ENCODE measurements at regions not wholly inside any gene's neighbourhood (a gene's known extent, or its start where the extent isn't known, plus 50 kb on each side); places are given as distances from the start of the nearest gene placed in this dataset.
A peak's percentile ranks its signal among the peaks of the same experiment; 100 is the strongest.

- H3K27ac ChIP-seq (ENCODE audit: low read depth, low read length): no peak overlapping the region
- H3K4me1 Mint-ChIP-seq: peaks cover 0 to 2% (median 0%) of the 10 kb centered on the region in 4 donors
- no peak overlapping the region for H3K4me3 ChIP-seq (ENCODE audit: low read length in 2 of 2)
- H3K27me3 Mint-ChIP-seq: peaks cover 5 to 13% of the 10 kb centered on the region in 2 donors
- H3K9me3 ChIP-seq (ENCODE audit: control insufficient read depth in 1 of 2, low read length in 2 of 2): no peaks in the 10 kb centered on the region
- no peak for DNase-seq
- H3K36me3 ChIP-seq (ENCODE audit: insufficient read depth, low read length): no peaks in the 10 kb centered on the region
- no peaks in the 10 kb centered on the region for H3K27me3 ChIP-seq (ENCODE audit: insufficient read depth, low read length)
- ChIA-PET POLR2A (ENCODE audit: partially characterized antibody) (no interaction called here), CTCF (ENCODE audit: partially characterized antibody) (interaction anchor here (0.7 kb wide), 1 partner anchor 266 kb away, joined by 3 read pairs; no protein-coding TSS in a partner anchor)
- no peaks in the 10 kb centered on the region for H3K4me1 ChIP-seq (ENCODE audit: insufficient read depth, low read length)
- H3K36me3 Mint-ChIP-seq: no peaks in the 10 kb centered on the region
- H3K27ac Mint-ChIP-seq: no peak overlapping the region
- H3K9me3 Mint-ChIP-seq: peaks cover 0 to 4% (median 0%) of the 10 kb centered on the region in 8 donors
- intact Hi-C loops (cut with micrococcal nuclease): no loop called here
- no peak overlapping the region for H3K4me3 Mint-ChIP-seq
These were observed 123.7 kb upstream of the NCK2 start for GRCh38 chr2:105621038-105621437.

GRCh38 chr2:105618351-105618659 is 126.4 kb upstream of the NCK2 start:
- H3K4me1 Mint-ChIP-seq: peaks cover 0 to 2% (median 0%) of the 10 kb centered on the region in 4 donors
- H3K27me3 Mint-ChIP-seq: peaks cover 5 to 10% of the 10 kb centered on the region in 2 donors
- Histone ChIP-seq H3K4me1 (ENCODE audit: insufficient read depth, low read length) (no peaks in the 10 kb centered on the region), H3K27me3 (ENCODE audit: insufficient read depth, low read length) (no peaks in the 10 kb centered on the region), H3K36me3 (ENCODE audit: insufficient read depth, low read length) (no peaks in the 10 kb centered on the region), H3K27ac (ENCODE audit: low read depth, low read length) (no peak overlapping the region), H3K9me3 (ENCODE audit: control insufficient read depth in 1 of 2, low read length in 2 of 2) (no peaks in the 10 kb centered on the region), H3K4me3 (ENCODE audit: low read length in 2 of 2) (no peak overlapping the region)
- POLR2A ChIA-PET (ENCODE audit: partially characterized antibody): no interaction called here
- CTCF ChIA-PET (ENCODE audit: partially characterized antibody): interaction anchor here (1.1 kb wide), 1 partner anchor 169 kb away, joined by 3 read pairs; no protein-coding TSS in a partner anchor
- H3K9me3 Mint-ChIP-seq: no peaks in the 10 kb centered on the region
- no peak overlapping the region for H3K4me3 Mint-ChIP-seq
- no peak for DNase-seq
- no peaks in the 10 kb centered on the region for H3K36me3 Mint-ChIP-seq
- intact Hi-C loops (cut with micrococcal nuclease): no loop called here
- H3K27ac Mint-ChIP-seq: peak overlapping the region in 1 of 7 donors; percentile 1

GRCh38 chr2:105617631-105618350 is 126.9 kb upstream of the NCK2 start:
- Mint-ChIP-seq H3K27ac (no peak overlapping the region), H3K27me3 (peaks cover 5 to 10% of the 10 kb centered on the region in 2 donors), H3K4me1 (peaks cover 0 to 2% (median 0%) of the 10 kb centered on the region in 4 donors), H3K9me3 (no peaks in the 10 kb centered on the region), H3K4me3 (no peak overlapping the region), H3K36me3 (no peaks in the 10 kb centered on the region)
- Histone ChIP-seq H3K27me3 (ENCODE audit: insufficient read depth, low read length) (no peaks in the 10 kb centered on the region), H3K4me1 (ENCODE audit: insufficient read depth, low read length) (no peaks in the 10 kb centered on the region), H3K4me3 (ENCODE audit: low read length in 2 of 2) (no peak overlapping the region), H3K27ac (ENCODE audit: low read depth, low read length) (no peak overlapping the region), H3K9me3 (ENCODE audit: control insufficient read depth in 1 of 2, low read length in 2 of 2) (no peaks in the 10 kb centered on the region), H3K36me3 (ENCODE audit: insufficient read depth, low read length) (no peaks in the 10 kb centered on the region)
- intact Hi-C loops (cut with micrococcal nuclease): no loop called here
- ChIA-PET CTCF (ENCODE audit: partially characterized antibody) (interaction anchor here (1.1 kb wide), 1 partner anchor 169 kb away, joined by 3 read pairs; no protein-coding TSS in a partner anchor), POLR2A (ENCODE audit: partially characterized antibody) (no interaction called here)
- DNase-seq: no peak

- no peaks in the 10 kb centered on the region for H3K36me3 Mint-ChIP-seq
- DNase-seq: no peak
- no peak overlapping the region for H3K27ac Mint-ChIP-seq
- no peak overlapping the region for H3K4me3 Mint-ChIP-seq
- Histone ChIP-seq H3K4me1 (ENCODE audit: insufficient read depth, low read length) (no peaks in the 10 kb centered on the region), H3K27me3 (ENCODE audit: insufficient read depth, low read length) (no peaks in the 10 kb centered on the region), H3K27ac (ENCODE audit: low read depth, low read length) (no peak overlapping the region), H3K4me3 (ENCODE audit: low read length in 2 of 2) (no peak overlapping the region), H3K9me3 (ENCODE audit: control insufficient read depth in 1 of 2, low read length in 2 of 2) (no peaks in the 10 kb centered on the region), H3K36me3 (ENCODE audit: insufficient read depth, low read length) (no peaks in the 10 kb centered on the region)
- intact Hi-C loops (cut with micrococcal nuclease): no loop called here
- peaks cover 1 to 5% of the 10 kb centered on the region in 2 donors for H3K27me3 Mint-ChIP-seq
- no peaks in the 10 kb centered on the region for H3K9me3 Mint-ChIP-seq
- CTCF ChIA-PET (ENCODE audit: partially characterized antibody): interaction anchor here (0.7 to 1.6 kb wide), 3 partner anchors 38 to 488 kb away, joined by 3 to 4 read pairs (median 3); no protein-coding TSS in a partner anchor
- POLR2A ChIA-PET (ENCODE audit: partially characterized antibody): no interaction called here
- peaks cover 0 to 2% (median 0%) of the 10 kb centered on the region in 4 donors for H3K4me1 Mint-ChIP-seq
These were observed 129.4 kb upstream of the NCK2 start for GRCh38 chr2:105615305-105615704.

- Mint-ChIP-seq H3K36me3 (no peaks in the 10 kb centered on the region), H3K9me3 (no peaks in the 10 kb centered on the region), H3K27ac (peak overlapping the region in 1 of 7 donors; percentile 42), H3K4me1 (no peaks in the 10 kb centered on the region), H3K4me3 (no peak overlapping the region), H3K27me3 (no peaks in the 10 kb centered on the region)
- H3K4me1 ChIP-seq (ENCODE audit: insufficient read depth, low read length): no peaks in the 10 kb centered on the region
- intact Hi-C loops (cut with micrococcal nuclease): no loop called here
- H3K9me3 ChIP-seq (ENCODE audit: control insufficient read depth in 1 of 2, low read length in 2 of 2): no peaks in the 10 kb centered on the region
- no peak overlapping the region for H3K4me3 ChIP-seq (ENCODE audit: low read length in 2 of 2)
- DNase-seq: no peak
- ChIA-PET POLR2A (ENCODE audit: partially characterized antibody) (no interaction called here), CTCF (ENCODE audit: partially characterized antibody) (interaction anchor here (0.8 to 1.5 kb wide), 2 partner anchors 35 to 175 kb away, joined by 3 to 6 read pairs; no protein-coding TSS in a partner anchor)
- H3K36me3 ChIP-seq (ENCODE audit: insufficient read depth, low read length): no peaks in the 10 kb centered on the region
- H3K27ac ChIP-seq (ENCODE audit: low read depth, low read length): no peak overlapping the region
- no peaks in the 10 kb centered on the region for H3K27me3 ChIP-seq (ENCODE audit: insufficient read depth, low read length)
These were observed 132.8 kb upstream of the NCK2 start for GRCh38 chr2:105611811-105612424.

GRCh38 chr2:105611333-105611637 is 133.4 kb upstream of the NCK2 start:
- Histone ChIP-seq H3K36me3 (ENCODE audit: insufficient read depth, low read length) (no peaks in the 10 kb centered on the region), H3K27me3 (ENCODE audit: insufficient read depth, low read length) (no peaks in the 10 kb centered on the region), H3K4me3 (ENCODE audit: low read length in 2 of 2) (no peak overlapping the region), H3K9me3 (ENCODE audit: control insufficient read depth in 1 of 2, low read length in 2 of 2) (no peaks in the 10 kb centered on the region), H3K4me1 (ENCODE audit: insufficient read depth, low read length) (no peaks in the 10 kb centered on the region), H3K27ac (ENCODE audit: low read depth, low read length) (no peak overlapping the region)
- H3K4me3 Mint-ChIP-seq: no peak overlapping the region
- H3K27me3 Mint-ChIP-seq: no peaks in the 10 kb centered on the region
- POLR2A ChIA-PET (ENCODE audit: partially characterized antibody): no interaction called here
- no peak for DNase-seq
- H3K4me1 Mint-ChIP-seq: no peaks in the 10 kb centered on the region
- no peak overlapping the region for H3K27ac Mint-ChIP-seq
- no peaks in the 10 kb centered on the region for H3K9me3 Mint-ChIP-seq
- CTCF ChIA-PET (ENCODE audit: partially characterized antibody): no interaction called here
- H3K36me3 Mint-ChIP-seq: no peaks in the 10 kb centered on the region
- intact Hi-C loops (cut with micrococcal nuclease): no loop called here

GRCh38 chr2:105610576-105611332 is 134.0 kb upstream of the NCK2 start:
- H3K9me3 ChIP-seq (ENCODE audit: control insufficient read depth in 1 of 2, low read length in 2 of 2): no peaks in the 10 kb centered on the region
- H3K36me3 ChIP-seq (ENCODE audit: insufficient read depth, low read length): no peaks in the 10 kb centered on the region
- DNase-seq: no peak
- Mint-ChIP-seq H3K9me3 (no peaks in the 10 kb centered on the region), H3K36me3 (no peaks in the 10 kb centered on the region), H3K4me1 (no peaks in the 10 kb centered on the region), H3K4me3 (no peak overlapping the region), H3K27me3 (no peaks in the 10 kb centered on the region), H3K27ac (no peak overlapping the region)
- H3K4me3 ChIP-seq (ENCODE audit: low read length in 2 of 2): no peak overlapping the region
- ChIA-PET POLR2A (ENCODE audit: partially characterized antibody) (no interaction called here), CTCF (ENCODE audit: partially characterized antibody) (no interaction called here)
- intact Hi-C loops (cut with micrococcal nuclease): no loop called here
- no peaks in the 10 kb centered on the region for H3K27me3 ChIP-seq (ENCODE audit: insufficient read depth, low read length)
- no peak overlapping the region for H3K27ac ChIP-seq (ENCODE audit: low read depth, low read length)
- no peaks in the 10 kb centered on the region for H3K4me1 ChIP-seq (ENCODE audit: insufficient read depth, low read length)

All from CD4-positive, alpha-beta memory T cell (primary cell).